ENCODE measurements at regions not wholly inside any gene's neighbourhood (a gene's known extent, or its start where the extent isn't known, plus 50 kb on each side); places are given as distances from the start of the nearest gene placed in this dataset.
A peak's percentile ranks its signal among the peaks of the same experiment; 100 is the strongest.
"Not testable (repeated sequence)": the region's sequence is repeated elsewhere in the genome, so short reads cannot be mapped to it uniquely, and the experiment has no call there.

DNA sequence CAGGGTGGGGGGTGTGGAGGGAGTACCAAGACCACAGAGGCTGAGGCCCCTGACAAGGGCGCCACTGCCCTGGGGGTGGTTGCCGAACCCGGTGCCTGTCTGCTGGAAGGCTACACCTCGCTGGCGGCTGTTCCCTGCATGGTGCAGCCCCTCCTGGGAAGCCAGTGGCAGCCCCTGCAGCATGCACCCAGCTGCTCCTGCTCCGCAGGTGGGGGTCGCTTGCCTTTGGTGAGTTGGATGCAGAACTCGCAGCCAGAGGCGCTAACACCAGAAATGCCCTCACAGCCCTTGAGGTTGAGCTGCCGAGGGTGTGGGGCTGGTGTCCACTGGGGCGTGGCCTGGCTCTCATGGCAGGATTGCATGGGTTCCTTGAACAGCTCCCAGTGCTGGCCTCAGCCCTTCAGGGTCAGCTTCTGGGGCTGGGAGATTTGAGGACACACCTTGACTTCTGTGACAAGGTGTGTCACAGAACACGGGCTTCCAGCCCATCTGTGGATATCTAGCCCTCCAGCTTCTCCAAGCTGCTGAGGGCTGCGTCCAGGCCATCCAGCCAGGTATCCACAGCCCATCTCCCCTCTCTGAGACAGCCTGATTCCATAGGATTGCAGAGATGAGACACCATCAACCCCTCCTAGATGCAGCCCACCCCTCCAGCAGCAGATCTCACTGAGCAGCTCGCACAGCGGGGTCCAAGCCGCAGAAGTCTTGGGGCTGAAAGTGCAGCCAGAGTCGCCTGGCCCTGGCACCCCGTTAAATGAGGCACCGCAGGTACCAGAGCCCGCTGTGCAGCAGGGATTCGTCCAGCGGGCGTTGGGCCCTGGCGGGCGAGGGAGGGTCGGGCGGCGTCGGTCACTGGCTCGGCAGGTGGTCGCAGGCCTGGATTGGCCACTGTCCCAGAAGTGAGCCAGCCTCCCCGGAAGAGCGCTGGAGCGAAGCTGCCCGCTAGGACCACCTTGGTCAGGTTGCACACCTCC lies 586.3 kb downstream of the KCNJ18 start:
- no peak for TF ChIP-seq POLR2AphosphoS5 (IDR thresholded peaks at IDR 0.05; ENCODE audit: insufficient read depth in 1 of 2, low read depth in 1 of 2)
- TF ChIP-seq, protein P1, sequence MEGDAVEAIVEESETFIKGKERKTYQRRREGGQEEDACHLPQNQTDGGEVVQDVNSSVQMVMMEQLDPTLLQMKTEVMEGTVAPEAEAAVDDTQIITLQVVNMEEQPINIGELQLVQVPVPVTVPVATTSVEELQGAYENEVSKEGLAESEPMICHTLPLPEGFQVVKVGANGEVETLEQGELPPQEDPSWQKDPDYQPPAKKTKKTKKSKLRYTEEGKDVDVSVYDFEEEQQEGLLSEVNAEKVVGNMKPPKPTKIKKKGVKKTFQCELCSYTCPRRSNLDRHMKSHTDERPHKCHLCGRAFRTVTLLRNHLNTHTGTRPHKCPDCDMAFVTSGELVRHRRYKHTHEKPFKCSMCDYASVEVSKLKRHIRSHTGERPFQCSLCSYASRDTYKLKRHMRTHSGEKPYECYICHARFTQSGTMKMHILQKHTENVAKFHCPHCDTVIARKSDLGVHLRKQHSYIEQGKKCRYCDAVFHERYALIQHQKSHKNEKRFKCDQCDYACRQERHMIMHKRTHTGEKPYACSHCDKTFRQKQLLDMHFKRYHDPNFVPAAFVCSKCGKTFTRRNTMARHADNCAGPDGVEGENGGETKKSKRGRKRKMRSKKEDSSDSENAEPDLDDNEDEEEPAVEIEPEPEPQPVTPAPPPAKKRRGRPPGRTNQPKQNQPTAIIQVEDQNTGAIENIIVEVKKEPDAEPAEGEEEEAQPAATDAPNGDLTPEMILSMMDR (IDR thresholded peaks at IDR 0.05): no peak
- no peak for TF ChIP-seq POLR2A (IDR thresholded peaks at IDR 0.05)
- no peak overlapping the region for H3K27ac ChIP-seq
- no peaks in the 10 kb centered on the region for H3K27me3 ChIP-seq
- no peaks in the 10 kb centered on the region for H3K9me3 ChIP-seq
- no peak overlapping the region for H3K4me3 ChIP-seq
- no peaks in the 10 kb centered on the region for H3K4me1 ChIP-seq
- H3K36me3 ChIP-seq: no peaks in the 10 kb centered on the region
- intact Hi-C loops (cut with DNase I): no loop called here
- no peak for DNase-seq (ENCODE audit: extremely low spot score in 2 of 2)

DNA sequence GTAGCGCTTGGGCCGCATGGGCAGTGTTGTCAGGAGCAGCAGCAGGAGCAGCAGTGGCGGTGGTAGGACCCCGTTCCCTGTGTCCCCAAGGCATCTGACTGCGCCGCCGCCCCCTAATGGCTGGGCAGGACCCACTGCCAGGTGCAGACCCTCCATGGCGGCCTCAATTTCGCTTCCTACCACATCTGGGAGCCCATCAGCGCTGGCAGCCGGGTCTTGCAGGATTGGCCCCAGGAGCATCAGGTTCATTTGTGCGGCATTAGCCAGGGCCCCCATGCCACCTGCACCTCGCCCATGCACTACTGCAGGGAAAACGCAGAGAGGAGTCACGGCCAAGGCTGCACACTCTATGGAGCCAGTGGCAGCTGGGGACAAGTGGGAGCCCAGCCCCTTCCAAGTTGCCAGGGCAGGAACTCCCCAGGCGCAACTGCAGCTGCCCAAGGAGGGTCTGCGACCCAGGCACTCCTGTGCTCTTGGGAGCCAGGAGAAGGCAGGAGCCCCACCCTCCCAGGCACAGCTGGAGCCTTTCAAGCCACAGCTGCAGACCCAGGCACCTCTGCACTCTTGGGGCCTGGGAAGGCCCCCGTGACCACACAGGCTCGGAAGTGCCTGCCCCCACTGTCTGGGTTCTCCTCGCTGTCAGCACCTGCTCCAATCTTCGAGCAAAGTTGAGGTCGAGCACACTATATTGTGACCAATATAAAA lies 594.2 kb downstream of the KCNJ18 start:
- no peaks in the 10 kb centered on the region for H3K27me3 ChIP-seq
- no peaks in the 10 kb centered on the region for H3K9me3 ChIP-seq
- no peak overlapping the region for H3K27ac ChIP-seq
- TF ChIP-seq POLR2A (IDR thresholded peaks at IDR 0.05): no peak
- TF ChIP-seq, protein P1 (IDR thresholded peaks at IDR 0.05): no peak
- TF ChIP-seq POLR2AphosphoS5 (IDR thresholded peaks at IDR 0.05; ENCODE audit: insufficient read depth in 1 of 2, low read depth in 1 of 2): no peak
- no peaks in the 10 kb centered on the region for H3K4me1 ChIP-seq
- H3K36me3 ChIP-seq: no peaks in the 10 kb centered on the region
- DNase-seq (ENCODE audit: extremely low spot score in 2 of 2): peak in 1 of 2 donors; percentile 88
- intact Hi-C loops (cut with DNase I): no loop called here
- H3K4me3 ChIP-seq: no peak overlapping the region

DNA sequence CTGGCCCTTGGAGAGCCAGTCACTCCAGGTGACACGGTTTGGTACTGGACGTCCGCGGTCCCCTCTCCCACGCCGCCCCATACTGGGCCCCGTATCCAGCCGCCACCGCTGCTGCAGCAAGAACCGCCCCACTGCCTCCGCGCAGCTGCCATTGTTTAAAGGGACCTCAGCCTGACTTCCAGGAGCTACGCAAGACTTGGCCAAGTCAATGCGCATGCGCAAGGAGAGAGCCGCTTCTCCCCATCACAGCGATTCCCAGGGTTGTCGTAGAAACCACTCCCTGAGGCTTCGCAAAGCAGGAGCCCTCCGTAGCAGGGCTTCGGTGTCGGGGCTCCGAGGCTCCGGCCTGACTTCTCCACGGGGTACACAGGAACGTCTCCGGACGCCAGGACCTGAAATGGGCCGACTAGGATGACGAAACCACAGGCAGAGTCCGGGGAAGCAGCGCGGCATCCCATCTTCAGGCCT lies 606.2 kb downstream of the KCNJ18 start:
- H3K27ac ChIP-seq; intact Hi-C loops (cut with DNase I); H3K4me1 ChIP-seq; H3K9me3 ChIP-seq; H3K4me3 ChIP-seq; H3K36me3 ChIP-seq; DNase-seq (ENCODE audit: extremely low spot score in 2 of 2); H3K27me3 ChIP-seq: not testable (repeated sequence)

GRCh38 chr17:22300177-22300576 lies 607.9 kb downstream of the KCNJ18 start:
- no peaks in the 10 kb centered on the region for H3K36me3 ChIP-seq
- intact Hi-C loops (cut with DNase I): no loop called here
- no peak overlapping the region for H3K4me3 ChIP-seq
- H3K4me1 ChIP-seq: no peaks in the 10 kb centered on the region
- no peak overlapping the region for H3K27ac ChIP-seq
- no peaks in the 10 kb centered on the region for H3K9me3 ChIP-seq
- TF ChIP-seq POLR2A (IDR thresholded peaks at IDR 0.05) (no peak), POLR2AphosphoS5 (IDR thresholded peaks at IDR 0.05; ENCODE audit: insufficient read depth in 1 of 2, low read depth in 1 of 2) (no peak)
- TF ChIP-seq, protein P1 (IDR thresholded peaks at IDR 0.05): no peak
- DNase-seq (ENCODE audit: extremely low spot score in 2 of 2): no peak
- no peaks in the 10 kb centered on the region for H3K27me3 ChIP-seq

DNA sequence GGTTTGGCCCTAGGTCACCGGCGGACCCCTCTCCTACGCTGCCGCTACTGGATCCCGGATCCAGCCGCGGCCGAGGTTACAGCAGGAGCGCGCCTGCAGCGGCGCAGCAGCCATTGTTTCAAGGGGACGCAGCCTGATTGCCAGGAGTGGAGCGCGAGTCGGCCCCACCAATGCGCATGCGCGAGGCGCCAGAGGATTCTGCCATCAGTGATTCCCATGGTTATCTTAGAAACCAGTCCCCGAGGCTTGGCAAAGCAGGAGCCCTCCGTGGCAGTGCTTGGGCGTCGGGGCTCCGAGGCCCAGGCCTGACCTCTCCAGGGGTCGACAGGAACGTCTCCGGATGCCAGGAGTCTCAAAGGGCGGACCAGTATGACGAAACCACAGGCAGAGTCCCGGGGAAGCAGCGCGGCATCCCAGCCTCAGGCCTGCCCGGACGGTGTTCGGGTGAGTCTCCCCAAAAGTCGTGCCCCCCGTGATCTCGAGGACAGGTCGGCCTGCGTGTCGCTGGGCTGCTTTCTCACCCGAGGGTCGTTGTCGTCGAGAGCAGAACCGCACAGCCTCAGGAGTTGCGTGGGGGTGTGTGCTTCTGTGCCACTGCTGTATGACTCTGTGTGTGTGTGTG lies 608.5 kb downstream of the KCNJ18 start:
- Histone ChIP-seq H3K4me1 (no peaks in the 10 kb centered on the region), H3K27me3 (no peaks in the 10 kb centered on the region), H3K27ac (no peak overlapping the region), H3K4me3 (no peak overlapping the region), H3K9me3 (no peaks in the 10 kb centered on the region), H3K36me3 (no peaks in the 10 kb centered on the region)
- no peak for DNase-seq (ENCODE audit: extremely low spot score in 2 of 2)
- intact Hi-C loops (cut with DNase I): no loop called here
- TF ChIP-seq POLR2AphosphoS5 (IDR thresholded peaks at IDR 0.05; ENCODE audit: insufficient read depth in 1 of 2, low read depth in 1 of 2) (no peak), POLR2A (IDR thresholded peaks at IDR 0.05) (no peak)
- TF ChIP-seq, protein P1 (IDR thresholded peaks at IDR 0.05): no peak

All from vagina (tissue), 2 donors.